ENCODE measurements at regions not wholly inside any gene's neighbourhood (a gene's known extent, or its start where the extent isn't known, plus 50 kb on each side); places are given as distances from the start of the nearest gene placed in this dataset.

DNA sequence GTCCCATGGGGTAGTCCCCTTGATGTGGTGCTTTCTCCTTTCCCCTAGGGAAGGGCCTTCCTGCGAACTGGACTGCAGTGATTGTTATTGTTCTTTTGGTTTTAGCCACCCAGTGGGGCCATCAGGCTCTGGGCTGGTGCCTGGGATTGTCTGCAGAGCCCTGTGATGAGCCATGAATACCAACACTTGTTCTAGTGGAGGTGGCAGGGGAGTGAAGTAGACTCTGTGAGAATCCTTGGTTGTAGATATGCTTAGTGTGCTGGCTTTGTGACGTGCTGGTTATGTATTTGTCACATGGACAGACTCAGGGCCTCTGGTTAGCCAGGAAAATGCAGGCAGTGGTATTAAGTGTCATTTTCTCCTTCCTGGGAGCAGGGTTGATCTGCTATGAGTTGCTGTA is 51.8 kb upstream of the NDUFB4 start:
- no peak for TF ChIP-seq ZFX (IDR thresholded peaks at IDR 0.05)
- TF ChIP-seq, protein P1, sequence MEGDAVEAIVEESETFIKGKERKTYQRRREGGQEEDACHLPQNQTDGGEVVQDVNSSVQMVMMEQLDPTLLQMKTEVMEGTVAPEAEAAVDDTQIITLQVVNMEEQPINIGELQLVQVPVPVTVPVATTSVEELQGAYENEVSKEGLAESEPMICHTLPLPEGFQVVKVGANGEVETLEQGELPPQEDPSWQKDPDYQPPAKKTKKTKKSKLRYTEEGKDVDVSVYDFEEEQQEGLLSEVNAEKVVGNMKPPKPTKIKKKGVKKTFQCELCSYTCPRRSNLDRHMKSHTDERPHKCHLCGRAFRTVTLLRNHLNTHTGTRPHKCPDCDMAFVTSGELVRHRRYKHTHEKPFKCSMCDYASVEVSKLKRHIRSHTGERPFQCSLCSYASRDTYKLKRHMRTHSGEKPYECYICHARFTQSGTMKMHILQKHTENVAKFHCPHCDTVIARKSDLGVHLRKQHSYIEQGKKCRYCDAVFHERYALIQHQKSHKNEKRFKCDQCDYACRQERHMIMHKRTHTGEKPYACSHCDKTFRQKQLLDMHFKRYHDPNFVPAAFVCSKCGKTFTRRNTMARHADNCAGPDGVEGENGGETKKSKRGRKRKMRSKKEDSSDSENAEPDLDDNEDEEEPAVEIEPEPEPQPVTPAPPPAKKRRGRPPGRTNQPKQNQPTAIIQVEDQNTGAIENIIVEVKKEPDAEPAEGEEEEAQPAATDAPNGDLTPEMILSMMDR (conservative IDR thresholded peaks at IDR 0.05) = no peak

DNA sequence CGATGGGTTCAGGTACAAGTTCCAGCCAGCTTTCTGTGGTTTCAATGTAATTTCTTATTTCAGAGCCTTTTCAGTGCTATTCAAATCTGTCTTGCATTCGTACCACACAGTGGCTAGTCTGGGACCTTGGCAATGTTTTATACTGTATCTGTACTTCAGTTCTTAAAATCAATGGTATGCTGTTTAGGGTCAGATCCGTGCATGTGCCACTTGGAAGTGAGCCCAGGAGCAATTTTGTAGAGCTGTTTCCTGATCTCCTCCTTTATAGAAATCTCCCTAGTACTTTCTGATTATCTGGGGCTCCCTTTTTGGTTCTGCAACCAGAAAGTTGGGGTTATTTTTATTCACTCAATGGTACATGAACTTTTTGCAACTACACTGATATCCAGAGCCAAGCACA is 59.5 kb upstream of the NDUFB4 start:
- no peak overlapping the region for H3K27ac ChIP-seq
- no peak for TF ChIP-seq ZFX (IDR thresholded peaks at IDR 0.05)
- TF ChIP-seq, protein P1 (conservative IDR thresholded peaks at IDR 0.05) = no peak

More for the DNA sequence above, 51.8 kb upstream of the NDUFB4 start:
- no peak overlapping the region for H3K27ac ChIP-seq

DNA sequence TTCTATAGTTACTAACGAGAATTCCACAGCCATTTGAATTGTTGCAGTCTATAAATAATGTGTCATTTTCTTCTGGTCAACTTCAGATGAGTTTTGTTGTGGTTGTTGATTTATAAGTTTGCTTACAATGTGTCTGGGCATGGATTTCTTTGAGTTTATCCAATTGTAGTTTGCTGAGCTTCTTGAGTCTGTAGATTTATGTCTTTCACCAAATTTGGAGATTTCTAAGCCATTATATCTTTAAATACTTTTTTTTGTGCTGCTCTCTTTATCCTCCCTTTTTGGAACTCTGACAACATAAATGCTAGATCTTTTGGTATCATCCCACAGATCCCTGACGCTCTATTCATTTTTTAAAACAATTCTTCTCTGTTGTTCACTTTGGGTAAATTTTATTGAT is 63.2 kb upstream of the NDUFB4 start:
- TF ChIP-seq, protein P1 (conservative IDR thresholded peaks at IDR 0.05) = no peak
- no peak for TF ChIP-seq ZFX (IDR thresholded peaks at IDR 0.05)
- no peak overlapping the region for H3K27ac ChIP-seq

DNA sequence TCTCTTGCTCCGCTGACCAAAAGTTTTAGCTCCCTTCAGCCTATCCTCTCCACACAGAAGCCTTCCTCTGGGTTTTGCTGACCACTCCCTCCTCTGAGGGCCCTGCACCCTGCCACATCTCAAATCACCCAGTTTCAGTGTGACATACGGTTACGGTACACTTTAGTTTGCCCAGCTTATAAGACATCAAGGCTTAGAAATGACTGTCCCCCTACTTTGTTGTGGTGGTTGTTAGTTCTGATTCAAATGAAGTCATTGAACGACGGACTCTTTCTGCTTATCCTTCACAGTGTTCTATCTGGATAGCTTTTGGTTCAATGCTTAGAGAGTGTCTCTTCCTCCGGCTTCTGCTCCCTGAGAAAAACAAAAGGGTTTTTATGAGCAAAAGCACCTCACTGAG is 68.0 kb upstream of the NDUFB4 start:
- TF ChIP-seq, protein P1 (conservative IDR thresholded peaks at IDR 0.05) = no peak
- TF ChIP-seq ZFX (IDR thresholded peaks at IDR 0.05) = no peak
- no peak overlapping the region for H3K27ac ChIP-seq

DNA sequence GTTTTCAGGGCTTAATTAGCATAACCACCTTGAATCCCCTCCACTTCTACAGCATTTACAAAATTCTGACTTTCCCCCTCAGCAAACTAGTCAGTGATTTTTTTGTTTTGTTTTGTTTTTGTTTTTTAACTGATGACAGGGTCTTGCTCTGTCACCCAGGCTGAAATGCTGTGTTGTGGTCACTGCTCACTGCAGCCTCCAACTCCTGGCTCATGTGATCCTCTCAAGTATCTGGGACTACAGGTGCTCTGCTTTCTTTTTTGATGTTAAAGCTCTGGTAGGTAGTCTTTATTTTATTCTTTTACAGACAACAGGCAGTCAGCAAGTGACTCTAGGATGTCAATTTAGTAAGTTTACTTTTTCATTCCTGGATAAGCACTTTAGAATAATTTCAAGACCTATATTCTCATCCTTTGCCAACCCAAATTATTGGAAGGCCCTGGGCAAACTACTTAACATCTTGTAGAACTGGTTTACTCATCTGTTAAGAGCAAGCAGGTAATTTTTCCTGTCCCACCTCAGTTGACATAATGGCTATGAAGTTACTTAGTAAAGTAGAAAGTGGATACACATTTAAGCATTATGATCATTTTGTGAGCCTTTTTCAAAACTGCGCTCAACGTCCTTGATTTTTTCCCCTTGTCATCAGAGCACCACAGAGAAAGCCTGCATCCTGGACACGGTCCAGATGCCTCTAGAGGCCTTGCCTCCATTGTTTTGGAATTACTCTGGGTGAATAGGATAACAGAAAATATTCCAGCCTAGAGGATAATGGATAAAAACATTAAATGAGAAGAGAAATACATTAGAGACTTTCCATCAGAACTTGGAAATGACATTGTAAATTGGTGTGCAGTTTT is 69.9 kb upstream of the NDUFB4 start:
- no peak overlapping the region for H3K27ac ChIP-seq
- no peak for TF ChIP-seq ZFX (IDR thresholded peaks at IDR 0.05)
- TF ChIP-seq, protein P1 (conservative IDR thresholded peaks at IDR 0.05) = no peak

DNA sequence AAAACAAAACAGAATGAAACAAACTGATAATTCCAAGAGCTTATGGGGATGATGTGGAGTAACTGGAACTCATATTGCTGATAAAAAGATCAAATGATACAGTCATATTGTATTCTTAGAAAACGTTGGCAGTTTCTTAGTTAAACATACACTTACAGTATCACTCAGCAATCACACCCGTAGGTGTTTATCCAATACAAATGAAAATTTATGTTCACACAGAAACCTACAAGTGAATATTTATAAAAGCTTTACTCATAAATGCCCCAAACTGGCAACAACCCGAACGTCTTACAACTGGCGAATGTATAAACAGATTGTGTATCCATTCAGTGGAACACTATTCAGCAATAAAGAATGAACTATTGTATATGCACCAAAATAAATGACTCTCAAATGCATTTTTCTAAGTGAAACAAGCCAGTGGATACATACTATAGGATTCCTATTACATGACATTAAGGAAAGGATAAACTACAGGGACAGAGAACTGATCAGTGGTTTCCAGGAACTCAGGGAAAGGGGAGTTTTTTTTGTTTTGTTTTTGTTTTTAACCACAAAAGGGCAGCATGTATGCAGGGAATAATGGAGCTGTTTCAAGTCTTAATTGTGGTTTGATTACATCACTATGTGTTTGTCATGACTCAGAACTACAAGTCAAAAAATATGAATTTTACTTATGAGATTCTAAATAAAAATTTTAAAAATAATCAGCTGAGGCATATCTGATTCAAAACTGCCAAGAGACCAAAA is 71.8 kb upstream of the NDUFB4 start:
- no peak for TF ChIP-seq ZFX (IDR thresholded peaks at IDR 0.05)
- TF ChIP-seq, protein P1 (conservative IDR thresholded peaks at IDR 0.05) = no peak
- H3K27ac ChIP-seq = no peak overlapping the region

DNA sequence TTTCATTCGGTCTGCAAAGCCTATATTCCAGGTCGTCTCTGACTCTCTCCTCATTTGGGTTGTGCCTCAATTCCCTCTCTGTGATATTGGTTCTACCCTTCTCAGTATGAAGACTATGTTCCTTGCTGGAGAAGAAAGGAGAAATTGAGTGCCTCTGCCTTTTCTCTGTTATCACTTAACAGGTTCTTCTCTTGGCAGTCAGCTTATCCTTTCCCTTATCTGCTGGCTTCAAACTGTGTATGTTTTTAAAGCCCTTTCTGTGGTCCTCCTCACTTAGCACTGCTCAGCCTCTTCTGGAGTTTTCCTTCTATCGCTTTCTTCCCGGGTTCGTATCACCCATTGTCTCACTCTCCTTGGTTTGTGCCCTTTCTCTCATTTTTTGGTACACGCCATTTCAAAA is 65.3 kb upstream of the FSTL1 start:
- TF ChIP-seq, protein P1 (conservative IDR thresholded peaks at IDR 0.05) = no peak
- no peak for TF ChIP-seq ZFX (IDR thresholded peaks at IDR 0.05)
- H3K27ac ChIP-seq = no peak overlapping the region

Measured in C4-2B (cell line).